HEK293T (cell line): ENCODE measurements at regions not wholly inside any gene's neighbourhood (a gene's known extent, or its start where the extent isn't known, plus 50 kb on each side); places are given as distances from the start of the nearest gene placed in this dataset.

ENCODE experiments used
- CTCF ChIA-PET: fragments of 350-600 bp; formaldehyde crosslinking; extraction: SDS; loops from one replicate; lab custom pipeline; 2021; ENCODE audit warnings: antibody characterized with exemption, inconsistent platforms; lab: Yijun Ruan, JAX
- POLR2A ChIA-PET: fragments of 350-600 bp; formaldehyde crosslinking; extraction: SDS; loops from one replicate; lab custom pipeline; 2020; ENCODE audit warnings: antibody characterized with exemption, inconsistent platforms; lab: Yijun Ruan, JAX
- DNase-seq: peaks from one replicate; pipeline ENCODE4 v3.0.0; 2012; ENCODE audit warnings: mixed read lengths; ENCODE audit errors: extremely low spot score
- ARNT ChIP-seq: fragments of 450-650 bp; IDR thresholded peaks from 2 replicates; pipeline ENCODE4 v1.6.1; 2017; ENCODE audit warnings: mild to moderate bottlenecking
- BHLHE40 ChIP-seq: fragments of 450-650 bp; IDR thresholded peaks from 2 replicates; pipeline ENCODE4 v1.6.1; 2016; ENCODE audit warnings: mild to moderate bottlenecking, moderate library complexity, borderline replicate concordance
- CTBP1 ChIP-seq: fragments of 450-650 bp; IDR thresholded peaks from 2 replicates; pipeline ENCODE4 v1.6.1; 2016; ENCODE audit warnings: borderline replicate concordance
- ELF4 ChIP-seq: fragments of 450-650 bp; IDR thresholded peaks from 2 replicates; pipeline ENCODE4 v1.6.1; 2017; ENCODE audit warnings: antibody characterized with exemption
- FOXA1 ChIP-seq: fragments of 450-650 bp; IDR thresholded peaks from 2 replicates; pipeline ENCODE4 v1.6.1; 2016; ENCODE audit warnings: mild to moderate bottlenecking
- FOXK2 ChIP-seq: fragments of 450-650 bp; IDR thresholded peaks from 2 replicates; pipeline ENCODE4 v1.6.1; 2016; ENCODE audit warnings: mild to moderate bottlenecking
- FOXM1 ChIP-seq: fragments of 450-650 bp; IDR thresholded peaks from 2 replicates; pipeline ENCODE4 v1.6.1; 2017; ENCODE audit warnings: mild to moderate bottlenecking, borderline replicate concordance
- HDGF ChIP-seq: fragments of 450-650 bp; IDR thresholded peaks from 2 replicates; pipeline ENCODE4 v1.6.1; 2017; ENCODE audit warnings: antibody characterized with exemption, borderline replicate concordance
- L3MBTL2 ChIP-seq: fragments of 450-650 bp; conservative IDR thresholded peaks from 2 replicates; pipeline ENCODE4 v1.6.1; 2016; ENCODE audit warnings: mild to moderate bottlenecking
- LEF1 ChIP-seq: fragments of 450-650 bp; IDR thresholded peaks from 2 replicates; pipeline ENCODE4 v1.6.1; 2017; ENCODE audit warnings: mild to moderate bottlenecking, borderline replicate concordance
- NFRKB ChIP-seq: fragments of 450-650 bp; IDR thresholded peaks from 2 replicates; pipeline ENCODE4 v1.6.1; 2016; ENCODE audit warnings: mild to moderate bottlenecking, moderate library complexity
- PKNOX1 ChIP-seq: fragments of 450-650 bp; IDR thresholded peaks from 2 replicates; pipeline ENCODE4 v1.6.1; 2016
- SP1 ChIP-seq: fragments of 450-650 bp; IDR thresholded peaks from 2 replicates; pipeline ENCODE4 v1.6.1; 2017
- SUZ12 ChIP-seq: fragments of 450-650 bp; IDR thresholded peaks from 2 replicates; pipeline ENCODE4 v1.6.1; 2016; ENCODE audit warnings: mild to moderate bottlenecking
- TARDBP ChIP-seq: fragments of 450-650 bp; IDR thresholded peaks from 2 replicates; pipeline ENCODE4 v1.6.1; 2016
- ZNF384 ChIP-seq: fragments of 450-650 bp; IDR thresholded peaks from 2 replicates; pipeline ENCODE4 v1.6.1; 2016

DNA sequence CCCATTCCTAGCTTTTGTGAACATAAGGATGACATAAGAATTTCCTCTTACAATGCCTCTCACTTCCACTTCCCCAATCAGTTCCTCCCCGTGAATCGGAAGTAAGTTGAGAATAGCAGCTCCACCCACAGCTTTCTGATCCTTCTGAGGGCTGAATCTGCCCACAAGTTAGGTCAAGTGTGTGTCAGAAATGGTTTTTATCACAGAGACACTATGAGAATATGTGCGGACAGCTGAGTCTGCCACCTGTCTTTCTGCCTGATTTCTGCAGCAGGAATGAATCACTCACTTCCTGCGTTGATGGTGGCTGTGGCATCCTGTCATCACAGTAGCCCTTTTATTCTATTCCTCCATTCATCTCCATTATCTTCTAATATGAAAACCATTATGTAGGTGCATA, 70.2 kb downstream of the RIN2 start:
- ChIA-PET POLR2A (no interaction called here), CTCF (no interaction called here)
- TF ChIP-seq ARNT (no peak), HDGF (no peak), PKNOX1 (no peak), FOXA1 (no peak), TARDBP (no peak), BHLHE40 (no peak), FOXK2 (no peak), ELF4 (no peak), L3MBTL2 (no peak), CTBP1 (no peak), ZNF384 (no peak), SUZ12 (no peak), LEF1 (no peak)
- DNase-seq = no peak

DNA sequence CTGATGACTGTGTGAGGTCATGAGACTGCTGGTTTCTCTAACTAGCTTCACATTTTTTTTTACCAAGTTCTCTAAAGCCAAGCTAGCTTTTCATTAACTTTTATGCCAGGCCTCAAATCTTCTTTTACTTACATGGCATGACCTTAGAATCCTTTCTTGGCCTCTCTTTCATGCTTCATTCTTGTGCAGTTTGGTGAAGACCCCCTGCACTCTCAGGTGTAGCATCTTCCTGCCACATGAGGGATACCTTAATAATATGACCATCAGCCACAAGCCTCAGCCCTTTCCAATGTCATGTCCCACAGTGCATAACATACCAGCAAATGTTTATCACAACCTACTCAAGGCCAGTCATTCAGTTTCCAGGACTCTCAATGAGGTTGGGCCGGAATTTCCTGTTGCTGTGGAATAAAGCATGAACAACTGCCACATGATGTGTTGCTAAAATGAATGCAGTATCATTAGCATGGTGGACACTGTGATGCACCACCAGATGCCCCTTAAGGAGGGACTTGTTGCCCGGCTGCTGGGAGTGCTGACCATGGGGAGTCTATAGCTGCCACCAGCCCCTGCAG, 72.2 kb downstream of the RIN2 start:
- ChIA-PET CTCF (no interaction called here), POLR2A (no interaction called here)
- TF ChIP-seq L3MBTL2 = no peak
- no peak for TF ChIP-seq HDGF
- no peak for TF ChIP-seq ARNT
- DNase-seq = no peak

GRCh38 chr20:19832875-19833274, 74.8 kb downstream of the RIN2 start:
- no peak for DNase-seq
- ChIA-PET CTCF (no interaction called here), POLR2A (no interaction called here)
- no peak for TF ChIP-seq SP1
- no peak for TF ChIP-seq SUZ12
- TF ChIP-seq FOXA1 = no peak
- no peak for TF ChIP-seq HDGF
- no peak for TF ChIP-seq LEF1
- no peak for TF ChIP-seq L3MBTL2
- no peak for TF ChIP-seq ELF4
- no peak for TF ChIP-seq BHLHE40
- no peak for TF ChIP-seq TARDBP
- TF ChIP-seq ZNF384 = no peak
- TF ChIP-seq FOXM1 = no peak
- no peak for TF ChIP-seq NFRKB
- no peak for TF ChIP-seq ARNT
- TF ChIP-seq PKNOX1 = no peak
- TF ChIP-seq FOXK2 = no peak
- TF ChIP-seq CTBP1 = no peak

- CTCF ChIA-PET = no interaction called here
- TF ChIP-seq ARNT (no peak), LEF1 (no peak), FOXM1 (no peak), ZNF384 (no peak), PKNOX1 (no peak), FOXK2 (no peak), NFRKB (no peak), FOXA1 (no peak), SUZ12 (no peak), HDGF (no peak), ELF4 (no peak), CTBP1 (no peak), BHLHE40 (no peak), TARDBP (no peak)
- POLR2A ChIA-PET = no interaction called here
- DNase-seq = no peak
Observed at GRCh38 chr20:19833395-19833794, 75.3 kb downstream of the RIN2 start.

GRCh38 chr20:19834287-19834686, 76.2 kb downstream of the RIN2 start:
- DNase-seq = no peak
- ChIA-PET POLR2A (no interaction called here), CTCF (no interaction called here)
- TF ChIP-seq HDGF = no peak

- TF ChIP-seq SP1 = no peak
- TF ChIP-seq HDGF = no peak
- no peak for TF ChIP-seq TARDBP
- no peak for TF ChIP-seq L3MBTL2
- no peak for TF ChIP-seq FOXA1
- no peak for TF ChIP-seq FOXM1
- no peak for TF ChIP-seq LEF1
- TF ChIP-seq BHLHE40 = no peak
- TF ChIP-seq PKNOX1 = no peak
- TF ChIP-seq SUZ12 = no peak
- TF ChIP-seq CTBP1 = no peak
- TF ChIP-seq ARNT = no peak
- TF ChIP-seq NFRKB = no peak
- TF ChIP-seq ELF4 = no peak
- TF ChIP-seq FOXK2 = no peak
- no peak for TF ChIP-seq ZNF384
- ChIA-PET POLR2A (no interaction called here), CTCF (no interaction called here)
- no peak for DNase-seq
Observed at GRCh38 chr20:19834783-19835182, 76.7 kb downstream of the RIN2 start.
